ENCODE measurements at regions not wholly inside any gene's neighbourhood (a gene's known extent, or its start where the extent isn't known, plus 50 kb on each side); places are given as distances from the start of the nearest gene placed in this dataset.

GRCh38 chr12:124705545-124706138, 138.2 kb upstream of the NCOR2 start:
- no peak for TF ChIP-seq CTCF (IDR thresholded peaks at IDR 0.05)
- TF ChIP-seq POLR2A (IDR thresholded peaks at IDR 0.05; ENCODE audit: low read length), result no peak
- TF ChIP-seq HDAC2 (IDR thresholded peaks at IDR 0.05), result no peak
- TF ChIP-seq, protein P1, sequence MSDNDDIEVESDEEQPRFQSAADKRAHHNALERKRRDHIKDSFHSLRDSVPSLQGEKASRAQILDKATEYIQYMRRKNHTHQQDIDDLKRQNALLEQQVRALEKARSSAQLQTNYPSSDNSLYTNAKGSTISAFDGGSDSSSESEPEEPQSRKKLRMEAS (IDR thresholded peaks at IDR 0.05), result no peak
- TF ChIP-seq, protein P2, sequence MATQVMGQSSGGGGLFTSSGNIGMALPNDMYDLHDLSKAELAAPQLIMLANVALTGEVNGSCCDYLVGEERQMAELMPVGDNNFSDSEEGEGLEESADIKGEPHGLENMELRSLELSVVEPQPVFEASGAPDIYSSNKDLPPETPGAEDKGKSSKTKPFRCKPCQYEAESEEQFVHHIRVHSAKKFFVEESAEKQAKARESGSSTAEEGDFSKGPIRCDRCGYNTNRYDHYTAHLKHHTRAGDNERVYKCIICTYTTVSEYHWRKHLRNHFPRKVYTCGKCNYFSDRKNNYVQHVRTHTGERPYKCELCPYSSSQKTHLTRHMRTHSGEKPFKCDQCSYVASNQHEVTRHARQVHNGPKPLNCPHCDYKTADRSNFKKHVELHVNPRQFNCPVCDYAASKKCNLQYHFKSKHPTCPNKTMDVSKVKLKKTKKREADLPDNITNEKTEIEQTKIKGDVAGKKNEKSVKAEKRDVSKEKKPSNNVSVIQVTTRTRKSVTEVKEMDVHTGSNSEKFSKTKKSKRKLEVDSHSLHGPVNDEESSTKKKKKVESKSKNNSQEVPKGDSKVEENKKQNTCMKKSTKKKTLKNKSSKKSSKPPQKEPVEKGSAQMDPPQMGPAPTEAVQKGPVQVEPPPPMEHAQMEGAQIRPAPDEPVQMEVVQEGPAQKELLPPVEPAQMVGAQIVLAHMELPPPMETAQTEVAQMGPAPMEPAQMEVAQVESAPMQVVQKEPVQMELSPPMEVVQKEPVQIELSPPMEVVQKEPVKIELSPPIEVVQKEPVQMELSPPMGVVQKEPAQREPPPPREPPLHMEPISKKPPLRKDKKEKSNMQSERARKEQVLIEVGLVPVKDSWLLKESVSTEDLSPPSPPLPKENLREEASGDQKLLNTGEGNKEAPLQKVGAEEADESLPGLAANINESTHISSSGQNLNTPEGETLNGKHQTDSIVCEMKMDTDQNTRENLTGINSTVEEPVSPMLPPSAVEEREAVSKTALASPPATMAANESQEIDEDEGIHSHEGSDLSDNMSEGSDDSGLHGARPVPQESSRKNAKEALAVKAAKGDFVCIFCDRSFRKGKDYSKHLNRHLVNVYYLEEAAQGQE (IDR thresholded peaks at IDR 0.05), result no peak

All from A549 (cell line).